GM23338 (cell line): ENCODE measurements at regions not wholly inside any gene's neighbourhood (a gene's known extent, or its start where the extent isn't known, plus 50 kb on each side); places are given as distances from the start of the nearest gene placed in this dataset.

Experiments
- ATAC-seq: fragments of 200-7000 bp; cut with Tn5 transposase; 3 replicates; pipeline ENCODE4 v1.9.1; 2020
- DNase-seq: peaks from one replicate; pipeline ENCODE4 v3.0.0-alpha.2; 2015; ENCODE audit warnings: low spot score
- H2AFZ ChIP-seq: fragments of 200-600 bp; sonication (generic); 2 replicates; pipeline ENCODE4 v1.8.0; 2016; ENCODE audit warnings: antibody characterized with exemption, mild to moderate bottlenecking, moderate library complexity
- H3F3A ChIP-seq: fragments of 200-600 bp; sonication (generic); replicated peaks from 2 replicates; pipeline ENCODE4 v1.8.0; 2017; ENCODE audit warnings: antibody characterized with exemption, mixed run types, low read depth
- H3K27ac ChIP-seq: fragments of 200-600 bp; sonication (generic); 2 replicates; pipeline ENCODE4 v1.6.1; 2016; ENCODE audit warnings: low read depth
- H3K27me3 ChIP-seq: fragments of 200-600 bp; sonication (generic); 2 replicates; pipeline ENCODE4 v1.8.0; 2016; ENCODE audit warnings: mild to moderate bottlenecking, mixed run types, moderate library complexity; ENCODE audit not compliant: insufficient read depth
- H3K36me3 ChIP-seq: fragments of 200-600 bp; sonication (generic); 2 replicates; pipeline ENCODE4 v1.8.0; 2016; ENCODE audit warnings: mild to moderate bottlenecking; ENCODE audit not compliant: insufficient read depth
- H3K4me1 ChIP-seq: fragments of 200-600 bp; sonication (generic); 2 replicates; pipeline ENCODE4 v1.8.0; 2016; ENCODE audit warnings: mild to moderate bottlenecking, moderate library complexity; ENCODE audit not compliant: insufficient read depth
- H3K4me2 ChIP-seq: fragments of 200-600 bp; sonication (generic); 2 replicates; pipeline ENCODE4 v1.7.1; 2017; ENCODE audit warnings: mixed run types
- H3K4me3 ChIP-seq: fragments of 200-600 bp; sonication (generic); 2 replicates; pipeline ENCODE4 v1.6.1; 2016; ENCODE audit warnings: mixed run types
- H3K79me2 ChIP-seq: fragments of 200-600 bp; sonication (generic); replicated peaks from 2 replicates; pipeline ENCODE4 v1.8.0; 2017; ENCODE audit warnings: mild to moderate bottlenecking; ENCODE audit not compliant: insufficient read depth
- H3K9me2 ChIP-seq: fragments of 200-600 bp; sonication (generic); 2 replicates; pipeline ENCODE4 v1.8.0; 2017; ENCODE audit not compliant: insufficient read depth
- H4K20me1 ChIP-seq: fragments of 200-600 bp; sonication (generic); replicated peaks from 2 replicates; pipeline ENCODE4 v1.8.0; 2017; ENCODE audit warnings: mild to moderate bottlenecking; ENCODE audit not compliant: insufficient read depth
- H3K27ac Mint-ChIP-seq: 2 replicates; pipeline ENCODE4 v1.8.0; 2020; ENCODE audit warnings: inconsistent platforms, mild to moderate bottlenecking, moderate library complexity, mixed read lengths
- H3K27me3 Mint-ChIP-seq: 3 replicates; pipeline ENCODE4 v1.8.0; 2022; ENCODE audit warnings: low read depth, mild to moderate bottlenecking, moderate library complexity, mixed read lengths, inconsistent platforms; ENCODE audit not compliant: insufficient read depth, poor library complexity
- H3K36me3 Mint-ChIP-seq: 3 replicates; pipeline ENCODE4 v1.8.0; 2021; ENCODE audit warnings: low read depth, mild to moderate bottlenecking, inconsistent platforms, moderate library complexity, mixed read lengths
- H3K4me1 Mint-ChIP-seq: 3 replicates; pipeline ENCODE4 v1.8.0; 2020; ENCODE audit warnings: mild to moderate bottlenecking, inconsistent platforms, mixed read lengths
- H3K4me3 Mint-ChIP-seq: 3 replicates; pipeline ENCODE4 v1.8.0; 2021; ENCODE audit warnings: moderate library complexity, mild to moderate bottlenecking, inconsistent platforms, mixed read lengths
- H3K9me3 Mint-ChIP-seq: 3 replicates; pipeline ENCODE4 v1.8.0; 2020; ENCODE audit warnings: moderate library complexity, mild to moderate bottlenecking, inconsistent platforms, mixed read lengths
- CREB1 ChIP-seq: fragments of 250-450 bp; sonication (Bioruptor Pico); IDR thresholded peaks from 2 replicates; pipeline ENCODE4 v1.5.0; 2020; ENCODE audit warnings: low read depth, mild to moderate bottlenecking, moderate library complexity
- CTCF ChIP-seq, 2 experiments: fragments of 200-600 bp in 1 of 2; sonication (generic) in 1 of 2; conservative IDR thresholded peaks; 2 replicates each; pipeline versions ENCODE4 v1.5.1 to v1.6.1; 2016 to 2017; ENCODE audit warnings: antibody characterized with exemption in 2 of 2, low read depth in 2 of 2, mild to moderate bottlenecking in 2 of 2, moderate library complexity in 1 of 2
- EZH2 ChIP-seq: fragments of 200-600 bp; sonication (generic); IDR thresholded peaks from one replicate; pipeline ENCODE4 v1.8.0; 2017; ENCODE audit warnings: antibody characterized with exemption, mild to moderate bottlenecking, low read depth; ENCODE audit not compliant: unreplicated experiment
- EZH2phosphoT487 ChIP-seq: fragments of 200-600 bp; sonication (generic); IDR thresholded peaks from one replicate; pipeline ENCODE4 v1.8.1; 2018; ENCODE audit warnings: antibody characterized with exemption; ENCODE audit not compliant: unreplicated experiment
- JUNB ChIP-seq: IDR thresholded peaks from one replicate; pipeline ENCODE4 v1.6.1; 2016; ENCODE audit warnings: antibody characterized with exemption; ENCODE audit not compliant: unreplicated experiment
- NANOG ChIP-seq: IDR thresholded peaks from 2 replicates; pipeline ENCODE4 v1.6.1; 2016; ENCODE audit warnings: antibody characterized with exemption, borderline replicate concordance
- POLR2AphosphoS5 ChIP-seq: IDR thresholded peaks from 2 replicates; pipeline ENCODE4 v1.6.1; 2016; ENCODE audit warnings: antibody characterized with exemption, low read depth
- STAT1 ChIP-seq: IDR thresholded peaks from one replicate; pipeline ENCODE4 v1.6.1; 2016; ENCODE audit warnings: antibody characterized with exemption; ENCODE audit not compliant: unreplicated experiment
- ZNF114 ChIP-seq: fragments of 250-450 bp; sonication (Bioruptor Pico); IDR thresholded peaks from 2 replicates; pipeline ENCODE4 v1.5.0; 2020; ENCODE audit warnings: mild to moderate bottlenecking, moderate library complexity
- ZNF331 ChIP-seq: fragments of 250-450 bp; sonication (Bioruptor Pico); IDR thresholded peaks from 2 replicates; pipeline ENCODE4 v1.5.0; 2020; ENCODE audit warnings: low read depth, mild to moderate bottlenecking, moderate library complexity
- TF ChIP-seq, protein P1 (sequence below): IDR thresholded peaks from one replicate; pipeline ENCODE4 v1.6.1; 2018; ENCODE audit warnings: antibody characterized with exemption; ENCODE audit not compliant: unreplicated experiment
- TF ChIP-seq, protein P2 (sequence below): fragments of 250-450 bp; sonication (Bioruptor Pico); IDR thresholded peaks from 2 replicates; pipeline ENCODE4 v1.5.0; 2020; ENCODE audit warnings: mild to moderate bottlenecking, moderate library complexity
- TF ChIP-seq, protein P3 (sequence below): IDR thresholded peaks from 2 replicates; pipeline ENCODE4 v1.6.1; 2016; ENCODE audit warnings: antibody characterized with exemption

DNA sequence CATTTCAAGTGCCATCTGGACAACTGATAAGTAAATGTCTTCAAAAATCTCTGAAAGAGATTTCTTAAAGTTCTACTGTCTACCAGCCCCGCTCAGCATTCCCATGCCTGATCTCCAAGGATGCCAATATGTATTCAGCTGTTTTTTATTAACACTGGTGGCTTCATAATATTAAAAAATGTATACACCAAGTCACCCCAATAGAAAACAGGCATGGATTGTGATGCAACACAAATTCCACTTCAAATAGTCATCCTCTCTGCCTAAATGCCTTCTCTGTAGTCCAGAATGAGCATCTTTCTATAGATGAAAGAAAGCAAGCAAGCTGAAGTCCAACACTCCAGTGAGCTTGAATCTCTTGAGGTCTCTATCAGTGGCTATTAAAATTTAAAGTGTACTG is 152.2 kb upstream of the PPARGC1A start:
- Histone ChIP-seq H3K79me2 (no peaks in the 10 kb centered on the region), H2AFZ (no peak overlapping the region), H3K36me3 (no peaks in the 10 kb centered on the region), H3K4me3 (no peak overlapping the region), H3K27me3 (no peaks in the 10 kb centered on the region), H3F3A (no peaks in the 10 kb centered on the region), H3K4me2 (no peak overlapping the region), H3K27ac (no peak overlapping the region), H4K20me1 (no peaks in the 10 kb centered on the region), H3K9me2 (peaks cover 2% of the 10 kb centered on the region; the same call in 1 of the 2 replicates), H3K4me1 (no peaks in the 10 kb centered on the region)
- no peak overlapping the region for H3K27ac Mint-ChIP-seq
- ATAC-seq (no peak), DNase-seq (no peak)
- H3K4me1 Mint-ChIP-seq, result no peaks in the 10 kb centered on the region
- no peak overlapping the region for H3K4me3 Mint-ChIP-seq
- H3K9me3 Mint-ChIP-seq, result no peaks in the 10 kb centered on the region; the same call in 2 of the 3 replicates
- TF ChIP-seq ZNF114, result no peak
- TF ChIP-seq EZH2, result no peak
- no peak for TF ChIP-seq JUNB
- no peak for TF ChIP-seq STAT1
- TF ChIP-seq, protein P1, sequence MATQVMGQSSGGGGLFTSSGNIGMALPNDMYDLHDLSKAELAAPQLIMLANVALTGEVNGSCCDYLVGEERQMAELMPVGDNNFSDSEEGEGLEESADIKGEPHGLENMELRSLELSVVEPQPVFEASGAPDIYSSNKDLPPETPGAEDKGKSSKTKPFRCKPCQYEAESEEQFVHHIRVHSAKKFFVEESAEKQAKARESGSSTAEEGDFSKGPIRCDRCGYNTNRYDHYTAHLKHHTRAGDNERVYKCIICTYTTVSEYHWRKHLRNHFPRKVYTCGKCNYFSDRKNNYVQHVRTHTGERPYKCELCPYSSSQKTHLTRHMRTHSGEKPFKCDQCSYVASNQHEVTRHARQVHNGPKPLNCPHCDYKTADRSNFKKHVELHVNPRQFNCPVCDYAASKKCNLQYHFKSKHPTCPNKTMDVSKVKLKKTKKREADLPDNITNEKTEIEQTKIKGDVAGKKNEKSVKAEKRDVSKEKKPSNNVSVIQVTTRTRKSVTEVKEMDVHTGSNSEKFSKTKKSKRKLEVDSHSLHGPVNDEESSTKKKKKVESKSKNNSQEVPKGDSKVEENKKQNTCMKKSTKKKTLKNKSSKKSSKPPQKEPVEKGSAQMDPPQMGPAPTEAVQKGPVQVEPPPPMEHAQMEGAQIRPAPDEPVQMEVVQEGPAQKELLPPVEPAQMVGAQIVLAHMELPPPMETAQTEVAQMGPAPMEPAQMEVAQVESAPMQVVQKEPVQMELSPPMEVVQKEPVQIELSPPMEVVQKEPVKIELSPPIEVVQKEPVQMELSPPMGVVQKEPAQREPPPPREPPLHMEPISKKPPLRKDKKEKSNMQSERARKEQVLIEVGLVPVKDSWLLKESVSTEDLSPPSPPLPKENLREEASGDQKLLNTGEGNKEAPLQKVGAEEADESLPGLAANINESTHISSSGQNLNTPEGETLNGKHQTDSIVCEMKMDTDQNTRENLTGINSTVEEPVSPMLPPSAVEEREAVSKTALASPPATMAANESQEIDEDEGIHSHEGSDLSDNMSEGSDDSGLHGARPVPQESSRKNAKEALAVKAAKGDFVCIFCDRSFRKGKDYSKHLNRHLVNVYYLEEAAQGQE, result no peak
- TF ChIP-seq, protein P2, sequence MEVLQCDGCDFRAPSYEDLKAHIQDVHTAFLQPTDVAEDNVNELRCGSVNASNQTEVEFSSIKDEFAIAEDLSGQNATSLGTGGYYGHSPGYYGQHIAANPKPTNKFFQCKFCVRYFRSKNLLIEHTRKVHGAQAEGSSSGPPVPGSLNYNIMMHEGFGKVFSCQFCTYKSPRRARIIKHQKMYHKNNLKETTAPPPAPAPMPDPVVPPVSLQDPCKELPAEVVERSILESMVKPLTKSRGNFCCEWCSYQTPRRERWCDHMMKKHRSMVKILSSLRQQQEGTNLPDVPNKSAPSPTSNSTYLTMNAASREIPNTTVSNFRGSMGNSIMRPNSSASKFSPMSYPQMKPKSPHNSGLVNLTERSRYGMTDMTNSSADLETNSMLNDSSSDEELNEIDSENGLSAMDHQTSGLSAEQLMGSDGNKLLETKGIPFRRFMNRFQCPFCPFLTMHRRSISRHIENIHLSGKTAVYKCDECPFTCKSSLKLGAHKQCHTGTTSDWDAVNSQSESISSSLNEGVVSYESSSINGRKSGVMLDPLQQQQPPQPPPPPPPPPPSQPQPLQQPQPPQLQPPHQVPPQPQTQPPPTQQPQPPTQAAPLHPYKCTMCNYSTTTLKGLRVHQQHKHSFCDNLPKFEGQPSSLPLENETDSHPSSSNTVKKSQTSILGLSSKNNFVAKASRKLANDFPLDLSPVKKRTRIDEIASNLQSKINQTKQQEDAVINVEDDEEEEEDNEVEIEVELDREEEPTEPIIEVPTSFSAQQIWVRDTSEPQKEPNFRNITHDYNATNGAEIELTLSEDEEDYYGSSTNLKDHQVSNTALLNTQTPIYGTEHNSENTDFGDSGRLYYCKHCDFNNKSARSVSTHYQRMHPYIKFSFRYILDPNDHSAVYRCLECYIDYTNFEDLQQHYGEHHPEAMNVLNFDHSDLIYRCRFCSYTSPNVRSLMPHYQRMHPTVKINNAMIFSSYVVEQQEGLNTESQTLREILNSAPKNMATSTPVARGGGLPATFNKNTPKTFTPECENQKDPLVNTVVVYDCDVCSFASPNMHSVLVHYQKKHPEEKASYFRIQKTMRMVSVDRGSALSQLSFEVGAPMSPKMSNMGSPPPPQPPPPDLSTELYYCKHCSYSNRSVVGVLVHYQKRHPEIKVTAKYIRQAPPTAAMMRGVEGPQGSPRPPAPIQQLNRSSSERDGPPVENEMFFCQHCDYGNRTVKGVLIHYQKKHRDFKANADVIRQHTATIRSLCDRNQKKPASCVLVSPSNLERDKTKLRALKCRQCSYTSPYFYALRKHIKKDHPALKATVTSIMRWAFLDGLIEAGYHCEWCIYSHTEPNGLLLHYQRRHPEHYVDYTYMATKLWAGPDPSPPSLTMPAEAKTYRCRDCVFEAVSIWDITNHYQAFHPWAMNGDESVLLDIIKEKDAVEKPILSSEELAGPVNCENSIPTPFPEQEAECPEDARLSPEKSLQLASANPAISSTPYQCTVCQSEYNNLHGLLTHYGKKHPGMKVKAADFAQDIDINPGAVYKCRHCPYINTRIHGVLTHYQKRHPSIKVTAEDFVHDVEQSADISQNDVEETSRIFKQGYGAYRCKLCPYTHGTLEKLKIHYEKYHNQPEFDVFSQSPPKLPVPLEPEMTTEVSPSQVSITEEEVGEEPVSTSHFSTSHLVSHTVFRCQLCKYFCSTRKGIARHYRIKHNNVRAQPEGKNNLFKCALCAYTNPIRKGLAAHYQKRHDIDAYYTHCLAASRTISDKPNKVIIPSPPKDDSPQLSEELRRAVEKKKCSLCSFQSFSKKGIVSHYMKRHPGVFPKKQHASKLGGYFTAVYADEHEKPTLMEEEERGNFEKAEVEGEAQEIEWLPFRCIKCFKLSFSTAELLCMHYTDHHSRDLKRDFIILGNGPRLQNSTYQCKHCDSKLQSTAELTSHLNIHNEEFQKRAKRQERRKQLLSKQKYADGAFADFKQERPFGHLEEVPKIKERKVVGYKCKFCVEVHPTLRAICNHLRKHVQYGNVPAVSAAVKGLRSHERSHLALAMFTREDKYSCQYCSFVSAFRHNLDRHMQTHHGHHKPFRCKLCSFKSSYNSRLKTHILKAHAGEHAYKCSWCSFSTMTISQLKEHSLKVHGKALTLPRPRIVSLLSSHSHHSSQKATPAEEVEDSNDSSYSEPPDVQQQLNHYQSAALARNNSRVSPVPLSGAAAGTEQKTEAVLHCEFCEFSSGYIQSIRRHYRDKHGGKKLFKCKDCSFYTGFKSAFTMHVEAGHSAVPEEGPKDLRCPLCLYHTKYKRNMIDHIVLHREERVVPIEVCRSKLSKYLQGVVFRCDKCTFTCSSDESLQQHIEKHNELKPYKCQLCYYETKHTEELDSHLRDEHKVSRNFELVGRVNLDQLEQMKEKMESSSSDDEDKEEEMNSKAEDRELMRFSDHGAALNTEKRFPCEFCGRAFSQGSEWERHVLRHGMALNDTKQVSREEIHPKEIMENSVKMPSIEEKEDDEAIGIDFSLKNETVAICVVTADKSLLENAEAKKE (CRISPR knock-in tag), result no peak
- no peak for TF ChIP-seq POLR2AphosphoS5
- no peak for TF ChIP-seq CTCF (conservative IDR thresholded peaks at IDR 0.05; ENCODE audit: low read depth in 2 of 2)
- no peak for TF ChIP-seq CREB1
- no peak for TF ChIP-seq EZH2phosphoT487
- TF ChIP-seq, protein P3, sequence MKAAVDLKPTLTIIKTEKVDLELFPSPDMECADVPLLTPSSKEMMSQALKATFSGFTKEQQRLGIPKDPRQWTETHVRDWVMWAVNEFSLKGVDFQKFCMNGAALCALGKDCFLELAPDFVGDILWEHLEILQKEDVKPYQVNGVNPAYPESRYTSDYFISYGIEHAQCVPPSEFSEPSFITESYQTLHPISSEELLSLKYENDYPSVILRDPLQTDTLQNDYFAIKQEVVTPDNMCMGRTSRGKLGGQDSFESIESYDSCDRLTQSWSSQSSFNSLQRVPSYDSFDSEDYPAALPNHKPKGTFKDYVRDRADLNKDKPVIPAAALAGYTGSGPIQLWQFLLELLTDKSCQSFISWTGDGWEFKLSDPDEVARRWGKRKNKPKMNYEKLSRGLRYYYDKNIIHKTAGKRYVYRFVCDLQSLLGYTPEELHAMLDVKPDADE, result no peak
- no peak for TF ChIP-seq ZNF331 (CRISPR knock-in tag)
- no peak for TF ChIP-seq NANOG
- no peaks in the 10 kb centered on the region for H3K27me3 Mint-ChIP-seq
- H3K36me3 Mint-ChIP-seq, result no peaks in the 10 kb centered on the region
